Panc1 (cell line): ENCODE measurements at regions not wholly inside any gene's neighbourhood (a gene's known extent, or its start where the extent isn't known, plus 50 kb on each side); places are given as distances from the start of the nearest gene placed in this dataset.

Experiments
- CTCF ChIP-seq: fragments of 450-650 bp; IDR thresholded peaks from 2 replicates; pipeline ENCODE4 v1.5.1; 2017; ENCODE audit warnings: mild to moderate bottlenecking
- POLR2AphosphoS5 ChIP-seq: IDR thresholded peaks from 2 replicates; pipeline ENCODE4 v1.6.1; 2012; ENCODE audit warnings: mild to moderate bottlenecking, low read depth, low read length, moderate library complexity
- REST ChIP-seq, 2 experiments: IDR thresholded peaks; 2 replicates each; pipeline ENCODE4 v1.6.1; 2011 to 2012; ENCODE audit warnings: low read depth in 2 of 2, control low read depth in 1 of 2, low read length in 1 of 2, mild to moderate bottlenecking in 1 of 2, moderate library complexity in 1 of 2; ENCODE audit not compliant: insufficient read depth in 1 of 2
- SIN3A ChIP-seq: IDR thresholded peaks from 2 replicates; pipeline ENCODE4 v1.6.1; 2012; ENCODE audit warnings: low read depth, mild to moderate bottlenecking, low read length, moderate library complexity, borderline replicate concordance; ENCODE audit not compliant: insufficient read depth
- TCF7L2 ChIP-seq: IDR thresholded peaks from 2 replicates; pipeline ENCODE4 v1.6.1; 2011; ENCODE audit warnings: mild to moderate bottlenecking, low read depth, low read length, inconsistent platforms

DNA sequence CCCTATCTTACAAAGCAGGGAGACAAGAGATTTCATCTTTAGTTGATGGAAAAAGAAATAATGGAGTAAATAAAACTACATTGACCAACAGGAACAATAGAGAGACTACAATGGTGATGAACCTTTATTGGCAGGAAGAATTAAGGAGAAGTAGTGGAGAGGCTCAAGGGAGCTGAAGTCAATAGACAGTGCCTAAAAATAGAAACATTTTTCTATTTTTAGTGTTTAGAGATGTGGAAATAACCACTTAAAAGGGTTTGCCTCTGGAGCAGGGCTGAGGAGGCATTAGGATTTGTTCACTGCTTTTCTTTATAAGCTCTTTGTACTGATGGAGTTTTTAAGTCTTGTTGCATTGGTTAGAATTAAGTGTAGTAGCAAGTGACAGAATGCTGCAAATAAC, 98.4 kb upstream of the ERCC6L2 start:
- no peak for TF ChIP-seq TCF7L2
- no peak for TF ChIP-seq CTCF
- TF ChIP-seq SIN3A, result no peak
- TF ChIP-seq POLR2AphosphoS5, result no peak
- TF ChIP-seq REST (IDR thresholded peaks at IDR 0.05; ENCODE audit: insufficient read depth in 1 of 2, low read depth in 2 of 2, low read length in 1 of 2), result no peak
